ENCODE measurements at regions not wholly inside any gene's neighbourhood (a gene's known extent, or its start where the extent isn't known, plus 50 kb on each side); places are given as distances from the start of the nearest gene placed in this dataset.

- H3K79me2 ChIP-seq (replicated peaks; ENCODE audit: insufficient read depth): no peaks in the 10 kb centered on the region
- H3K27ac Mint-ChIP-seq: no peak overlapping the region
- no peaks in the 10 kb centered on the region for H3K27me3 Mint-ChIP-seq (ENCODE audit: insufficient read depth, low read depth, poor library complexity)
- no peak overlapping the region for H3K4me3 ChIP-seq
- H3K4me3 Mint-ChIP-seq: no peak overlapping the region
- H3K4me2 ChIP-seq: no peak overlapping the region
- H3K27me3 ChIP-seq (ENCODE audit: insufficient read depth): no peaks in the 10 kb centered on the region
- no peak for ATAC-seq
- no peaks in the 10 kb centered on the region for H4K20me1 ChIP-seq (replicated peaks; ENCODE audit: insufficient read depth)
- no peaks in the 10 kb centered on the region; the same call in 2 of the 3 replicates for H3K4me1 Mint-ChIP-seq
- H3K36me3 ChIP-seq (ENCODE audit: insufficient read depth): no peaks in the 10 kb centered on the region
- DNase-seq (ENCODE audit: low spot score): no peak
- H3K9me2 ChIP-seq (ENCODE audit: insufficient read depth): no peaks in the 10 kb centered on the region; the same call in 1 of the 2 replicates
- no peak for TF ChIP-seq STAT1 (IDR thresholded peaks at IDR 0.05; ENCODE audit: unreplicated experiment)
- no peak for TF ChIP-seq CREB1 (CRISPR knock-in tag; IDR thresholded peaks at IDR 0.05; ENCODE audit: low read depth)
- TF ChIP-seq POLR2AphosphoS5 (IDR thresholded peaks at IDR 0.05; ENCODE audit: low read depth): no peak
- TF ChIP-seq EZH2phosphoT487 (IDR thresholded peaks at IDR 0.05; ENCODE audit: unreplicated experiment): no peak
- TF ChIP-seq ZNF462 (CRISPR knock-in tag; IDR thresholded peaks at IDR 0.05): no peak
- TF ChIP-seq ZNF331 (CRISPR knock-in tag; IDR thresholded peaks at IDR 0.05; ENCODE audit: low read depth): no peak
- no peak for TF ChIP-seq ZNF114 (CRISPR knock-in tag; IDR thresholded peaks at IDR 0.05)
- TF ChIP-seq JUNB (IDR thresholded peaks at IDR 0.05; ENCODE audit: unreplicated experiment): no peak
- no peak for TF ChIP-seq CTCF (conservative IDR thresholded peaks at IDR 0.05; ENCODE audit: low read depth in 2 of 2)
- no peak for TF ChIP-seq NANOG (IDR thresholded peaks at IDR 0.05; ENCODE audit: borderline replicate concordance)
- TF ChIP-seq EZH2 (IDR thresholded peaks at IDR 0.05; ENCODE audit: low read depth, unreplicated experiment): no peak
- no peak for TF ChIP-seq ETS1 (IDR thresholded peaks at IDR 0.05)
- no peak for TF ChIP-seq REST (IDR thresholded peaks at IDR 0.05; ENCODE audit: unreplicated experiment)
- no peak overlapping the region for H2AFZ ChIP-seq
- H3F3A ChIP-seq (replicated peaks; ENCODE audit: low read depth): no peaks in the 10 kb centered on the region
- H3K4me1 ChIP-seq (ENCODE audit: insufficient read depth): no peaks in the 10 kb centered on the region
- no peak overlapping the region for H3K27ac ChIP-seq (ENCODE audit: low read depth)
- no peaks in the 10 kb centered on the region for H3K9me3 Mint-ChIP-seq
- no peaks in the 10 kb centered on the region for H3K36me3 Mint-ChIP-seq (ENCODE audit: low read depth)
Observed at GRCh38 chr13:65336087-65336749, 1893.9 kb downstream of the PCDH9 start.

All from GM23338 (cell line).